ENCODE measurements at regions not wholly inside any gene's neighbourhood (a gene's known extent, or its start where the extent isn't known, plus 50 kb on each side); places are given as distances from the start of the nearest gene placed in this dataset.
"Not testable (repeated sequence)": the region's sequence is repeated elsewhere in the genome, so short reads cannot be mapped to it uniquely, and the experiment has no call there.

GRCh38 chr5:23105021-23105420 is 251.9 kb upstream of the CDH12 start:
- Histone ChIP-seq H3K36me3 (no peaks in the 10 kb centered on the region), H3K4me3 (ENCODE audit: low read depth, low read length) (no peak overlapping the region), H3K4me1 (no peaks in the 10 kb centered on the region), H3K9me3 (no peaks in the 10 kb centered on the region), H3K27me3 (no peaks in the 10 kb centered on the region)
- TF ChIP-seq CTCF (IDR thresholded peaks at IDR 0.05; ENCODE audit: low read depth, low read length) = no peak
- no peak for DNase-seq

DNA sequence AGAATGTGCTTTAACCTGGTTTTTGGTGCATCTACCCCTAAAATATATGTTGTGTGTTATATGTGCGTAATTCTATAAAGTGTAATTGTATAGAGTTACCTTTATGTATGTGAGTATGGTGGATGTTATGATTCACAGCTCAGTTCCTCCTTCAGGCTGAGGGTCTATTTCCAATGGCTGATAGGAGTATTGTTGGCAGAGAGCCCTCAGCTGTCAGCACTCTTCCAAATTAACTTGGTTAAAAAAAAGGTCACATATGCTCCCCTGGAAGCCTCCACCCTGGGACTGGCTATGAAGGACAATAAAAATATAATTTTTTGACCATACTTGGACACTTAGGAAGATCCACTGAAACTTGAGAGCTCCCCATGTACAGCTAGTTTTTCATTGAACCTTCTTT is 250.4 kb upstream of the CDH12 start:
- no peaks in the 10 kb centered on the region for H3K4me1 ChIP-seq

DNA sequence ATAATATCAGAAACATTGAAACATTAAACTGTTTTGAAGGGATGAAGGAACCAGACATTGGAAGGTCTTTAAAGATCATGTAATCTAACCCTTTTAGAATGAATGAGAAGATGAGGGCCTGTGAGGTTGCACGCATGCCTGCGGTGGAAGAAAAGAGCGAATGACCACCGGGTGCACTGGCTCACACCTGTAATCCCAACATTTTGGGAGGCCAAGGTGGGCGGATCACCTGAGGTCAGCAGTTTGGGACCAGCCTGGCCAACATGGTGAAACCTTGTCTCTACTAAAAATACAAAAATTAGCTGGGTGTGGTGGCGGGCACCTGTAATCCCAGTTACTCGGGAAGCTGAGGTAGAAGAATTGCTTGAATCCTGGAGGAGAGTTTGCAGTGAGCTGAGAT is 242.3 kb upstream of the CDH12 start:
- H3K36me3 ChIP-seq; H3K4me1 ChIP-seq; H3K4me3 ChIP-seq (ENCODE audit: low read depth, low read length); H3K27me3 ChIP-seq; H3K9me3 ChIP-seq; DNase-seq: not testable (repeated sequence)

More for the DNA sequence above, 250.4 kb upstream of the CDH12 start:
- TF ChIP-seq CTCF (IDR thresholded peaks at IDR 0.05; ENCODE audit: low read depth, low read length) = no peak
- Histone ChIP-seq H3K9me3 (no peaks in the 10 kb centered on the region), H3K4me3 (ENCODE audit: low read depth, low read length) (no peak overlapping the region), H3K36me3 (no peaks in the 10 kb centered on the region), H3K27me3 (no peaks in the 10 kb centered on the region)
- DNase-seq = no peak

DNA sequence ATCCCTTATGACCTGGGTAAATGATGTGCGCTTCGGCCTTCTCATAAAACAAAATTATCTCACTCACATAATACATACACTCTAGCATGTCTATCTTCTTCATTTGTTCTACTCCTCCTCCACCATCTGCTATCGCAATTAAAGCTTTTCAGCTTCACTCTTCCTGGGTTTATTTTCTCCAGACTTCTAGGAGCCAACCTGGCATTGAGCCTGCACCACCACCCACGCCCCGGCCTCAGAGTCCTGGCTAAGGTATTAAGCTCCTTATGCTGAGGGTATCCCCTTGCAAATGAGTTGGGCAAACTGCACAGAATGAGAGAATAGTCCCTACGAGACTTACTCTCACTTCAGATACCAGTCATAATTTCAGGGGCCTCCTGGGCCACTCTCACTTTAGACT is 236.1 kb upstream of the CDH12 start:
- H3K36me3 ChIP-seq = no peaks in the 10 kb centered on the region
- H3K4me3 ChIP-seq (ENCODE audit: low read depth, low read length) = no peak overlapping the region
- H3K4me1 ChIP-seq = no peaks in the 10 kb centered on the region
- TF ChIP-seq CTCF (IDR thresholded peaks at IDR 0.05; ENCODE audit: low read depth, low read length) = no peak
- H3K27me3 ChIP-seq = no peaks in the 10 kb centered on the region
- DNase-seq = no peak
- no peaks in the 10 kb centered on the region for H3K9me3 ChIP-seq

GRCh38 chr5:23084815-23085214 is 231.7 kb upstream of the CDH12 start:
- no peak for DNase-seq
- no peak for TF ChIP-seq CTCF (IDR thresholded peaks at IDR 0.05; ENCODE audit: low read depth, low read length)
- H3K36me3 ChIP-seq = no peaks in the 10 kb centered on the region

GRCh38 chr5:23072179-23072578 is 219.0 kb upstream of the CDH12 start:
- Histone ChIP-seq H3K27me3 (no peaks in the 10 kb centered on the region), H3K4me1 (peaks cover 4% of the 10 kb centered on the region), H3K36me3 (no peaks in the 10 kb centered on the region), H3K4me3 (ENCODE audit: low read depth, low read length) (no peak overlapping the region), H3K9me3 (no peaks in the 10 kb centered on the region)
- TF ChIP-seq CTCF (IDR thresholded peaks at IDR 0.05; ENCODE audit: low read depth, low read length) = no peak
- no peak for DNase-seq

More at GRCh38 chr5:23084815-23085214, 231.7 kb upstream of the CDH12 start:
- no peak overlapping the region for H3K4me3 ChIP-seq (ENCODE audit: low read depth, low read length)
- no peaks in the 10 kb centered on the region for H3K4me1 ChIP-seq
- H3K9me3 ChIP-seq = no peaks in the 10 kb centered on the region
- no peaks in the 10 kb centered on the region for H3K27me3 ChIP-seq

DNA sequence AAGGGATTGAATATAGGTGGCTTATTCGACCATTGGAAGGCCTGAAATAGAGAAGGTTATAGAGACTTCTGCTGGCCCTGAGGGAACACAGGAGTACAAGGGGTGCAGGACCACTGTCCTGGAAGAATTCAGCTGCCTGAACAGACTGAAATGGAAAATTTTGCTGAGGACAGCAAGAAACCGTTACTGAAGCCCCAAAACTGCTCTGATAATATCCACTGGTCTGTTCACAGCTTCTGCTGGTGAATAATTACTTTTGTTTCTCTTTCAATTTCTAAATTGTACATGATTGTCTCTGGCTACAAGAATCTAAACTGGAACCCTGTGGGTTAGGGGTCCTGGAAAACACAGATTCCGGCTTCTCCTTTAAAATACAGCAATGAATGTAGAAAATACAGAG is 218.5 kb upstream of the CDH12 start:
- H3K4me1 ChIP-seq = peaks cover 4% of the 10 kb centered on the region
- no peak overlapping the region for H3K4me3 ChIP-seq (ENCODE audit: low read depth, low read length)
- DNase-seq = no peak
- no peaks in the 10 kb centered on the region for H3K27me3 ChIP-seq
- TF ChIP-seq CTCF (IDR thresholded peaks at IDR 0.05; ENCODE audit: low read depth, low read length) = no peak
- no peaks in the 10 kb centered on the region for H3K36me3 ChIP-seq
- H3K9me3 ChIP-seq = no peaks in the 10 kb centered on the region

Measured in BE2C (cell line).